ENCODE measurements at regions not wholly inside any gene's neighbourhood (a gene's known extent, or its start where the extent isn't known, plus 50 kb on each side); places are given as distances from the start of the nearest gene placed in this dataset.
"Not testable (repeated sequence)": the region's sequence is repeated elsewhere in the genome, so short reads cannot be mapped to it uniquely, and the experiment has no call there.

DNA sequence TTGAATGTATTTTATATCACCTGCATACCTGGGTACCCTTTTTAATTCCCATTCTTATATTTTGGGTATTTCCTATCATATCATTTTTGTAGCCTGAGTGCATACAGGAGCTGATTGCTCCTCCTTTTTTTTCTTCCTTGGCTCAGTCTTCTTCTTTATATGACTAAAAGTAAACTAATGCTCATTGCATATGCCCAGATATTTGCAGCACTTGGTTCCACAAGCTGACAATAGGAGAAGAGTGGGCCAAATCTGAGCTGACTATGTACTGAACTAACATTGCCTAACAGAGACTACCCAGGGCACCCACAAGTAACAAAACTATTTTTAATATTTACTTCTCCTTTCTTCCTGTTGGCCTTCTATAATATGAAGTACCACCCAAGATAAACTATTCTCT lies 131.7 kb upstream of the SPOPL start:
- TF ChIP-seq, protein P1, sequence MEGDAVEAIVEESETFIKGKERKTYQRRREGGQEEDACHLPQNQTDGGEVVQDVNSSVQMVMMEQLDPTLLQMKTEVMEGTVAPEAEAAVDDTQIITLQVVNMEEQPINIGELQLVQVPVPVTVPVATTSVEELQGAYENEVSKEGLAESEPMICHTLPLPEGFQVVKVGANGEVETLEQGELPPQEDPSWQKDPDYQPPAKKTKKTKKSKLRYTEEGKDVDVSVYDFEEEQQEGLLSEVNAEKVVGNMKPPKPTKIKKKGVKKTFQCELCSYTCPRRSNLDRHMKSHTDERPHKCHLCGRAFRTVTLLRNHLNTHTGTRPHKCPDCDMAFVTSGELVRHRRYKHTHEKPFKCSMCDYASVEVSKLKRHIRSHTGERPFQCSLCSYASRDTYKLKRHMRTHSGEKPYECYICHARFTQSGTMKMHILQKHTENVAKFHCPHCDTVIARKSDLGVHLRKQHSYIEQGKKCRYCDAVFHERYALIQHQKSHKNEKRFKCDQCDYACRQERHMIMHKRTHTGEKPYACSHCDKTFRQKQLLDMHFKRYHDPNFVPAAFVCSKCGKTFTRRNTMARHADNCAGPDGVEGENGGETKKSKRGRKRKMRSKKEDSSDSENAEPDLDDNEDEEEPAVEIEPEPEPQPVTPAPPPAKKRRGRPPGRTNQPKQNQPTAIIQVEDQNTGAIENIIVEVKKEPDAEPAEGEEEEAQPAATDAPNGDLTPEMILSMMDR (IDR thresholded peaks at IDR 0.05; ENCODE audit: low read depth, low read length): no peak
- H3K4me3 ChIP-seq (ENCODE audit: low read depth, low read length): no peak overlapping the region

DNA sequence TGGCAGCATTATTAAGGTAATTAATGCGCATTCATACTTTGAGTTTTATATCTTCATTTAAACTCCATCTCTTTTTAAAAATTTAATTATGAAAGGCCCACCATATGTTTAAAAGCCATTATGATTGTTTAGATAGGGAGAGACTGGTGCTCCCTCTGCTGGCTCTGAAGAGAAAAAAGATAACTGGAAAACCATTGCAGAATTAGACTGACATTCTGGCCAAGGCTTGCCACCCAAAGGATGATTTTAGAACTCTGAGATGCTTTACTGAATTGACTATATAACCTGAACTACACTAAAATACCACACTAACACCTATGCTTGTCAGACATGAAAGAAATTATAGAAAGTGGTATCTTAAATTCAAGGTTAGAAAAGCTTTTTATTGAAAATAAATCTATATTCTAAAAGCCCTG lies 127.6 kb upstream of the SPOPL start:
- TF ChIP-seq, protein P1 (IDR thresholded peaks at IDR 0.05; ENCODE audit: low read depth, low read length): peak; percentile 49; the same call in 1 of the 2 replicates
- H3K4me3 ChIP-seq (ENCODE audit: low read depth, low read length): no peak overlapping the region

DNA sequence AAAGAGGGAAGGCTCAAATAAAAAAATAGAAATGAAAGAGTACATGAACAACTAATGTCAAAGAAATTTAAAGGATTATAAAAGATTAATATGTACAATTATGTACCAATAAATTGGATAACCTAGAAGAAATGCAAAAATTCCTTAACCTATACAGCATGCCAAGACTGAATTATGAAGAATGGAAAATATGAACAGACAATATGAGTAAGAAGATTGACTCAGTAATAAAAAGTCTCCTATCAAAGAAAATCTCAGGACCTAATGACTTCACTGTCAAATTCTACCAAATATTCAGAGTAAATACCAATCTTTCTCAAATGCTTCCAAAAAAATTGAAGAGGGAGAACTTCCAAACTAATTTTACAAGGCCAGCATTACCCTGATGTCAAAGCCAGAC lies 120.2 kb upstream of the SPOPL start:
- no peak overlapping the region for H3K4me3 ChIP-seq (ENCODE audit: low read depth, low read length)
- TF ChIP-seq, protein P1 (IDR thresholded peaks at IDR 0.05; ENCODE audit: low read depth, low read length): no peak

DNA sequence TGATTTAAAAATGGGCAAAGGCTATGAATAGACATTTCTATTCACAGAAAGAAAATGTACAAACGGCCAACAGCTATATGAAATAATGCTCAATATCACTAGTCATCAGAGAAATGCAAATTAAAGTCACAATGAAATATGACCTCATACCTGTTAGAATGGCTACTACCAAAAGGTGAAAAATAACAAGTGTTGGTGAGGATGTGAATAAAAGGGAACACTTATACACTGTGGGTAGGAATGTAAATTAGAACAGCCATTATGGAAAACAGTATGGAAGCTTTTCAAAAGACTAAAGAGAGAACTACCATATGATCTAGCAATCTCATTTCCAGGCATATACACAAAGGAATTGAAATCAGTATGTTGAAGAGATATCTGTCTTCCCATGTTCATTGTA lies 118.9 kb upstream of the SPOPL start:
- TF ChIP-seq, protein P1 (IDR thresholded peaks at IDR 0.05; ENCODE audit: low read depth, low read length): no peak

DNA sequence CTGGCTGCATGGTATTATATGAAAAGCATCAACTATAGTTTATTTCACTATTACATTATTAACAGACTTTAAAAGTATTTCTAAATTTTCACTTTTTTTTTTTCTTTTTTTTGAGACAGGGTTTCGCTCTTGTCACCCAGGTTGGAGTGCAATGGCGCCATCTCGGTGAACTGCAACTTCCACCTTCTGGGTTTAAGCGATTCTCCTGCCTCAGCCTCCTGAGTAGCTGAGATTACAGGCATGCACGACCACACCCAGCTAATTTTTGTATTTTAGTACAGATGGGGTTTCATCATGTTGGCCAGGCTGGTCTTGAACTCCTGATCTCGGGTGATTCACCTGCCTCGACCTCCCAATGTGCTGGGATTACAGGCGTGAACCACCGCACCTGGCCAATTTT lies 115.4 kb upstream of the SPOPL start:
- not testable (repeated sequence) for H3K4me3 ChIP-seq (ENCODE audit: low read depth, low read length)

More for the DNA sequence above, 118.9 kb upstream of the SPOPL start:
- H3K4me3 ChIP-seq (ENCODE audit: low read depth, low read length): no peak overlapping the region

DNA sequence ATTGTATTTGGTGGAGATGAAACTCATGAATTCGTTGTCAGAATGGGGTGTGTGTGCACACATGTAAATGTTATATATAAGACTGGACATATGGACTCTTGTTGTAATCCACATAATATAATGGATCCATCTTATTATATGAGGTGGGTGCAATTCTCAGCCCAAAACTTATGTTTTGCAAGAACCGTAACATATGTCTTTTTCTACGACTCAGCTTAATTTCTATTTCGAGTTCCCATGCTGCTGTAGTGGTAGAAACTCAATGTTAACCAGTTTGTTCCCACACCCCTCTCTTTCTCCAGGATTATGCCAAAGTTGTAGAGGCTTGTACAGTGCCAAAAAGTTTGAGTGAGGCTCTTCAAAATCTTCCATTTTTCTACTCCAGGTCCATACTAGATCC lies 112.5 kb upstream of the SPOPL start:
- TF ChIP-seq, protein P1 (IDR thresholded peaks at IDR 0.05; ENCODE audit: low read depth, low read length): no peak
- H3K4me3 ChIP-seq (ENCODE audit: low read depth, low read length): no peak overlapping the region

DNA sequence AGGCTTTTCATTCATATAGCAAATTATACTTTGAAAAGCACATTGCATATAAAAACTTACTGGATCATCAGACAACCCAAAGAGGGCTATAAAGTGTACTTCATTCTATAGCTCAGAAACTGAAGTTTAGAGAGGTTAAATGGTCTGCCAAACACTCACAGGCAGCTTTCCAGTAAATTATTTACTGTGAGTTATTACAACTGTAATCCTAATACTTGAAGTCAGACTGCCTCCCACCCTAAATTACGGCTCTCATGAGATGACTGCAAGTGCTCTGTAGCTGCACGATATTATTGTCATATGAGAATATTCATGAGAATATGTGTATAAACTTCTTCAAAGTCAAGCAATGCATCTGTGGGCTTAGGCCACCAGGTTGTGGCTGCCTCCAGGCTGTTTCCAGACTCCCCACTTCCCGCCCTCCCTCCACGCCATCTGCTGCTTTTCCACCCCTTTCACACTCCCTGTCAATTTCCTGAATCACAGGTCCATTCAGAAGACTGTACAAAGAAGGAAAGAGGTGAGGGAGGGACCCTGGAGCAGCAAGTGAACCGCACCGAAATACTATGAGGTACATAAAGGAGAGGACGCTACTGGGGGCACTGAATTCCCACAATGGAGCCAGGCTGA lies 111.1 kb upstream of the SPOPL start:
- H3K4me3 ChIP-seq (ENCODE audit: low read depth, low read length): no peak overlapping the region
- TF ChIP-seq, protein P1 (IDR thresholded peaks at IDR 0.05; ENCODE audit: low read depth, low read length): no peak

DNA sequence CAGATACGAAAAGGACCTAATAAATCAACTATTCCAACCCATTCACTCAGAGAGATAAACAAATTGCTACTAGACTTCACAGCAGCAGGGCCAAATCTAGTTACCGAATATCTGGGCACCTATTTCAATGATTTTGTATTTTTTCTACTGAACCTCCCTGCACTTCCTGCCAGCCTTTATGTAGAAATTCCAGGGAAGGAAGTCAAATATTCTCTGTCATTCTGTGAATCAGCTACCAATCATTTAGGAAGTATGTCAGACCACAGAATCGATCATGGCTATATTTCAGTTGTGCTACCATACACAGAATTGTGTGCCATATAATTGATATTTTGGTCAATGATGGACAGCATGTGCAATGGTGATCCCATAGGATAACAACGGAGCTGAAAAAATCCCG lies 109.6 kb upstream of the SPOPL start:
- TF ChIP-seq, protein P1 (IDR thresholded peaks at IDR 0.05; ENCODE audit: low read depth, low read length): no peak

More for the DNA sequence above, 109.6 kb upstream of the SPOPL start:
- H3K4me3 ChIP-seq (ENCODE audit: low read depth, low read length): no peak overlapping the region
